COLO829 (cell line): ENCODE measurements at regions not wholly inside any gene's neighbourhood (a gene's known extent, or its start where the extent isn't known, plus 50 kb on each side); places are given as distances from the start of the nearest gene placed in this dataset.

ENCODE experiments used
- DNase-seq: peaks from one replicate; pipeline ENCODE4 v3.0.0; 2012; ENCODE audit warnings: low spot score

GRCh38 chr10:121183236-121183635 lies 332.1 kb downstream of the WDR11 start:
- DNase-seq = no peak

DNA sequence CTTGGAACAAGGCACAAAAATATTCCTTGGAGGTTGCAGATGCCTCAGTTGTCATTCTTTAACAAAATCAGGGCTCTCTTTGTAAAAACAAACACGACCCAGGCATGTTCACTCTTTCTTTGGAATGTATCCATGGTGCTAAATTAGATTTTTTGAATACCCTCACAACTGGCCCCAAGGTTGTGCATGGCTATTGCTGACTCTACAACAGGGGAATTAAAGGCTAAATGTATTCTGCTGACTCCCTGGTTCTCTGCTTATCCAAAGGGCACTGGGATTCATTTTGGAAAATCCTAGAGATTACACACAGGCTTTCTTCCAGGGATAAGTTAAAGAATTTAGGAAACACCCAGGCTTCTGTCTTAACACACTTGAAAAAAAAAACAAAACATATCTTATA lies 332.5 kb downstream of the WDR11 start:
- no peak for DNase-seq

DNA sequence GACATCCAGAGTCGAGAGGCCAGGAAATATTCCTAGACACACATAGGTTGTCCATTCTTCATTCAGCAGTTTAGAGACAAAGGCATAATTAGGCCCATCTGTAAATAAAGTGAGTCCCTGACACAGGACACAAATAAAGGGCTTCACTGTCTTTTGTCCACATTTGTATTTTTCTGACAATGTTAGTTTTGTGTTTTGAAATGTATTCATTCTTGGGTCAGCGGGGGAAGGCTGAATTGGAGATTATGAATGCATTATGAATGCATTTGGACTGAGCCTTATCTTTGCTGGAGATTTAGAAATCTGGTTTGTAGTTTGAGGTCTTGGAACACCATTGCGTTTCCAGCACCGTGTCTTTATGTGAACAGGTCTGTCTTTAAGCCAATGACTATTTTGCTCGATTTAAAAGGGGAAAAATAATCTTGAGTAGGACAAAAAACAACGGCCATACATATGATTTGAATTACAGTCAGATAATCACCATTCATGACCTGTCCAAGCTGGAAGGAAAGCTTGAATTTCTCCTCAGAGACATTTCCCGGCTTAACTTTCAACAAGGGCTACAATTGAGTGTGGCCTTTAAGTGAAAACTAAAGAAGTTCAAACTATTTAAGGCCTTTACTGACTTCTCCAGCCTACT lies 334.8 kb downstream of the WDR11 start:
- no peak for DNase-seq

- DNase-seq = no peak
These were observed 336.2 kb downstream of the WDR11 start for GRCh38 chr10:121187391-121187790.

DNA sequence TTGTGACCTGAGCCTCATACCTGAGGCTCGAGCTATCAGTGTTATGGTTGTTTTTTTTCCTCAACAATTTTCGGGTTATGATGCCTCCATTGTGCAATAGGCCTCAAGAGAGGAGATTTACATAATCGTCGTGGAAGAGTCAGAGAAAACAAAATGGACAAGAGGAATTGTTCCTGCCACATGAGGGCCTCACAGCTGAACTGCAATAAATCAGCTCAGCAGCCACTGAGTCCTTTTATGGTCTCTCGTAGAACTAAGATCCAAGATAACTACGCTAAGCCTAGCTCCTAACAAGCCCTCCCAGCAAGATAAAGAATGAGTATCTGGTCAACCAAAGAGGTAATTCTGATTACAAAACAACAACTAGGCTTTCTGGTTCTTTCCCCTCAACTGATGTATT lies 336.8 kb downstream of the WDR11 start:
- DNase-seq = no peak

DNA sequence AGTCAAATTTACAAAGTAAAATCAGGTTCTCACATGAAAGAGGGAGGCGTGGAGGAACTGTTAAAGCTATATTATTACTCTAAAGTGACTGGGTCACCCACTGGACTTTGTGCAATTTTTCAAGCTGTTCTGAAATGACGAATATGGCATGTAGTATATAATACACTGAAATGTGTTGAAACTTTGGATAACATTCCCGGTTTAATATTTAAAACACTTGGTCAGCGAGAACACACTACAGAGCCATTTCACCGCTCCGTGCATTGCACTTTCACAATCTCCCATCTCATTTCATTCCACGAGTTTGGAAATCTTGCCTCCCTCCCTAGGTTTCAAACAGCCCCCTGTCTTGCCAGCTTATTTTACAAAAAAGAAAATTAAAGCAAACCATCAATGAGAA lies 337.9 kb downstream of the WDR11 start:
- no peak for DNase-seq

DNA sequence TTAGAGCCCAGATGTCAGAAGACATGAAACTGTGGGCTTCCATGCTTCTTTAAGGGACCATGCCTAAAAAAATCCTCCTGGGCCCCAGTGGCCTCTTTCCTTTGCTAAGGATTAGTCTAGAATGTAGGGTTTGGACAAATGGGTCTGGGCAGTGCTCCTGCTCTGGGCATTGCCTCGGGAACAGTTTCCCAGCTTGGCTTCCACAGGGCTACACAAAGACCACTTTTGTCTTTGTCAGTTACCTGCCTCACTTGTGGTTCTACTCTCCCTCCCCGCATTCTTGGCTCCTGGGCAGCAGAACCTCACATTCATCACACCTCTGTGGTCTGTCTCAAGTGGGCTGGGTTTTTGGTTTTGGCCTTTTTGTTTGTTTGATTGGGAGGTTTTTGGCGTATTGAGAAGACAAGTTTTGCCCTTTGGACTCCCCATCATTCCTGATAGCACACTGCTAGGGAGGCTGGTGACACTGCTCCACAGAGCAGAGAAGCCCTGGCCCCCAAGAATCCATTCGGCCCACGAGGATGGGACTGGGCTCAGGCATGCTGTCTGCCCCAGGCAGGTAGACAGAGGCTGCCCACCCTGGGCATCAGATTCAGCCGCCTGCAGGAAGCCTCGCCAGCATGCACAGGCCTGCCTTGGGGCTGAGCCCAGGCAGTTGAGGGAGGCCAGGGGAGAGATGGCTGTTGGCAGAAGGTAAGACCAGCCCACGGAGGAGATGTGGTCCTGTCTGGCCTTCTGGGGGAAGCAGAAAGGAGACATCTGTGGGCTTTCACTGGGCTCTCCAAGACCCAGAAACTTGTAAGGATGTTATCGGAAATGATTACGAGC lies 343.7 kb downstream of the WDR11 start:
- DNase-seq = no peak

DNA sequence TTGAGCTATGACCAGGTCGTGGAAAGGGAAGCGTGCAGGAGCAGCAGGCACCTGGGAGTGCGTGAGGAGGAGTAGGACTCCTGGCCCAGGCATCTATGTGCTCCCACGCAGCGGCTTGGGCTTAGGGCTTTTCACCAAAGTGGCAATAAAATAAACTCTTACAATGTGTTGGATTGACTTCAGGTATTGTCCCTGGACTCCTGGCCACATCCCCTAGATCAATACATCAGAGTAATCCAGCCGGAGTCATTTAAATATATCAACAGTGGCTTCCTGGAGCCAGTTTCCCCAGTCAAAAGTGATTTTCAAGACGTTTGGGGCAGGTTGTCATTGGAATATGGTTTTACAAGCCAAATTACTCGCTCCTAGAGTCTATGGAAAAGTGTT lies 344.4 kb downstream of the WDR11 start:
- no peak for DNase-seq

- no peak for DNase-seq
These were observed 347.9 kb downstream of the WDR11 start for GRCh38 chr10:121199081-121199480.

DNA sequence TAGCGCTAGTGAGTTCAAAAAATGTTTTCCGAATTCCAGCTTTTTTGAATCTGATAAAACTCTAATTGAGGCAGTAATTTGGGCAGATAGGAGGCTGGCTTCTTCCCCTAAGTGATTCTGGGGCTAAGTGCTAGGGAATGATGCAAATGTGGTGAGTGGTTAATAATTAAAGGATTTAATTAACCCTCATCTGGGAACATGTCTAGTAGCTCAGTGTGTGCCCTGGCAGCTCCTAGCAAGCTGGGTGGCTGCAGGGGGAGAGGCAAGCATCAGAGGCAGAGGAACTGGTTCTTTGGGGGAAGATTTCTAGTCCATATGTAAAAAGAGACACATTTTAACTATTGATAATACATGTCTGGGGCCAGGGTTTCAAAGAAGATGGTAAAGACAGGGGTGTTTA lies 354.5 kb downstream of the WDR11 start:
- DNase-seq = no peak

DNA sequence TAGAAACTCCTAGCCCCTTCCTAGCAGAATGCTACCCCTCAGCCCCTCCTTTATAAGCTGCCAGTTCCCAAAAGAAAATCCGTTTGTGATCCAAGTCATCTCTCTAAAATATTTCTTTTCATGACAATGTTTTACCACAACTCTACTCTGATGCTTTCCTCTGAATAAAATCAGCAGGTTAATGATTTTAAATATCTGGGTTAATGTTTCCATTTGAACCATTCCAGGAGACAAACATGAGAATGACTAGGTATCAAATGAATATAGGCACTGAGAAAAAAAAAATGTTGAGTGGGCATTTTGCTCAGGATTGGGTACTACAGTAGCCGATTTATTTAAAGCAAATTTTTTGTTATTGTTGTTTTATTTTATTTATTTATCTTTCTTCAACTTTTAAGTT lies 360.3 kb downstream of the WDR11 start:
- DNase-seq = no peak

DNA sequence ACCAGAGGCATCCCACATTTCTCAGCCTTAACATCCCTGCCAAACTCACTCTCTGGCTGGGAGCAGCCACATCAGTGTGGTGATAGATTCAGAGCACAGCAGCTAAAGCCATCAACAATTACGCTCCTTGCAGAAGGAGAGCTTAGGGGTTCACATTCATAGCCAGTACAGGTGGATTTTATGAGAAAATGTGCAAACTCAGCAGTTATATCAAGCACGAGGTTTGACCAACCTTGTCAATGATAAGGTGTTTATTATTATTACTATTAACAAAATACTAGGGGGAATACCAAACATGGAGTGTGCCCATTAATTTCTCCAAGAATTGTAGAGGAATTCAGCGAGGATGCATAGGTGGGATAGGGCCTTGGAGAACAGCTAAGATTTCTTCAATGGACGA lies 362.3 kb downstream of the WDR11 start:
- DNase-seq = no peak

GRCh38 chr10:121216295-121216694 lies 365.1 kb downstream of the WDR11 start:
- no peak for DNase-seq

DNA sequence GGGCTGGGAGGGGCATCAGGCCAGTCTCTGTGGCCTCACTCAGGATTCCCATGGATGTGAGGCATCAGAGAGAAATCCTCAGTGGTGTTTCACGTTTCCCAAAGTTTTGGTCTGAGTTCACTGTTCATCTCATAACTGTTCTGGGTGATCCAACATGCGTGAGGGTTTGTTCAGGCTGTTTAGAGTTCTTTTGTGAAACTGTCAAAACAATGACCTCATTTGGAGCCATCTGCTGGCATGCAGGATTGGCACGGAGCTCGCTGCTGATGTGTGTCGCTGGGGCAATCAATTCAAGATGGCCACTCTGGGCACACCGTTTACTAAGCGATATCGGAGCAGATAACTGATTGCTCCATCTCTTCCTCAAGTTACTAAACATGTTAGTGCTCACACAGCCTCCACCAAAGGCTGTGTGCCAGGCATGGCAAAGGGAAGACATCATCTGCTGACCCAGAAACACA lies 365.6 kb downstream of the WDR11 start:
- DNase-seq = no peak

DNA sequence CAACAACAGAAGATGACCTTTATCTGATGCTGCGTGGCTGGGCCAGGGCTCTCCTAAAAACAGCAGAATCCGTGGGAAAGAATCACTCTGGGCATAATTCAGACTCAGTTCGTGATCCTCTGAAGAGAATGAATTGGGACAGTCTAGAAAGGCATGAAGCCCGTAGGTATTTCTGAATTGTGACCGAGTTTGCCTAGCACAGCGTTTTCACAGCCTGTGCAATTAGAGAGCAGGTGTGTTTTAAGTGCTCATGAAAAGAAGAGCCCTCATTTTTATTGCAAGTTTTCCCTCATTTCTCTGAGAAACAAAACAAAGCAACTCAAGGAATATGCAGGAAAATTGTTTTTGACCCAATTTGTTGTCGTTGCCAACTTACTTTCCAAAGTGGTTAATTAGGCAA lies 366.2 kb downstream of the WDR11 start:
- no peak for DNase-seq

GRCh38 chr10:121221072-121221471 lies 369.9 kb downstream of the WDR11 start:
- DNase-seq = no peak

DNA sequence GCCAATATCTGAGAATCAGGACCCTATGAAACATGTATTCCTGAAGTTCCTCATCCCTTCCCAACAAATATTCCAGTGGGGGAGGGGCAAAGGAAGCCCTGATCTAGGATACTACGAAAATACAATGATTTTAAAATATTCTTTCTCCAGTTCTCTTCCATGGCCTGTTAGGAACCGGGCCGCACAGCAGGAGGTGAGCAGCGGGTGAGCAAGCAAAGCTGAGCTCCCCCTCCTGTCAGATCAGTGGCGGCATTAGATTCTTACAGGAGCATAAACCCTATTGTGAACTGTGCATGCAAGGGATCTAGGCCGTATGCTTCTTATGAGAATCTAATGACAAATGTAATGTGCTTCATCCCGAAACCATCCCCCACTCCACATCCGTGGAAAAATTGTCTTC lies 370.8 kb downstream of the WDR11 start:
- DNase-seq = no peak

DNA sequence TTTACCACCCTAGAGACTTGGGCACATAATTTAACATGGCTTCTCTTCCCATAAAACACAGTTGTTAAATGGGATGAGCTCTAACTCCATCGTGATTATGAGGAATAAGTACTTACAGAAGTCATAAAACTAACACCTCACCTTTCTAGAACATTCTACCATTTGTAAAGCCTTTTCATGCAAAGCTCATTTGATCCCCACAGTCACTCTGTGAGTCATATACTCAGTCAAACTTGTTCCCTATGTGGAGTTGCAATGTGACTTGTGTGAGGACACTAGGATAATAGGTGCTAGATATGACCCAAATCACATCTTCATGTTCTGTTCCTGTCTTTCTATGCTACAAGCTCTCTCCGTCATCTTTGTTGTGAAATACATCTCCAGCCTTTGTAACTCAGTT lies 371.7 kb downstream of the WDR11 start:
- DNase-seq = no peak

DNA sequence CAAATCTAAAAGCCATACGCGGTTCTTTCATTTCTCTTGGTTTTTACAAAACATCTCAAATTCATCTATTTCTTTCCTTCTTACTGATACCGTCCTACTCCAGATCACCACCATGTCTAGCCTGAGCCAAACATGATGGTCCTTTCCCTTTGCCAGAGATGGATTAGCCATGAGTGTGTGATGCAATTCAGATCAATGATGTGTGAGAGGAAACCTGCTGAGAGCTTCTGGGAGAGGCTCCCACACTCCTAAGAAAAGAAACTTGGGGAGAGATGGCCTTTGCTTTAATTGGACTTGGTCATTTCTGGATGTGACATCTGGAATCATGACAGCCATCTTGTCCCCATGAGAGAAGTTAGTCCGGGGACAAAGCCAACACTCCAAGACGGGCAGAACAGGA lies 367.2 kb downstream of the FGFR2 start:
- no peak for DNase-seq

DNA sequence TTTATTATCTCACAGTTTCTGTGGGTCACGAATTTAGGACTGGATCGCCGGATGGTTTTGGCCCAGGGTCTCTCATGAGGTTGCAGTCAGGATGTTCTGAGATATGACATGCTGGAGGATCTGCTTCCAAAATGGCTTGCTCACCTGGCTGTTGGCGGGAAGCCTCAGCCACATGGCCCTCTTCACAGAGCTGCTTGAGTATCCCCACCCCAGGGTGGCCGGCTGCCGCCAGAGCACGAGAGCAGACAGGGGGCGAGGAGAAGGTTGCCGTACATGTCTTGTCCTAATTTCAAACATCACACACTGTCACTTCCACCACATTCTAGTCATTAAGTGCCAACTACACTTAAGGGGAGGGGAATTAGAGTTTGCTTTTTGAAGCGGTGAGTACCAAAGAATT lies 365.8 kb downstream of the FGFR2 start:
- no peak for DNase-seq

GRCh38 chr10:121235692-121236091 lies 362.6 kb downstream of the FGFR2 start:
- DNase-seq = no peak

DNA sequence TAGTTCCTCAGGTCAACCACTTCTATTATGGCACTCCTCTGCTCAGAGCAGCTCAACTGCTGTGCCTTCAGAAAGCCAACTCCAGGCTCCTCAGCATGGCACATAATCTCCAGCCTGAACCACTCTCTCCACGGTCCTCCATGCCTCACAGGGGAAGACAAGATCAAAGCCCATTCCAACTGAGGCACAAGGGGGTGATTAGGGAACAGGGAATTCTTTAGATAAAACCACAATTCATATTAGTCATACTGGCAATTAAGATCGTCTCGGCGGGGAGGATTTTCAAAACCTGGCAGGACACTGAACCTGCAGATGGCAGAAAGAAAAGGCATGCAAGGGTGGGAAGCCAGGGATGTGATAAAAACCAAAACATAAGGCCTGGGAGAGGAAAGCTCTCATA lies 361.6 kb downstream of the FGFR2 start:
- DNase-seq = no peak

- DNase-seq = no peak
These were observed 360.5 kb downstream of the FGFR2 start for GRCh38 chr10:121237718-121238117.

DNA sequence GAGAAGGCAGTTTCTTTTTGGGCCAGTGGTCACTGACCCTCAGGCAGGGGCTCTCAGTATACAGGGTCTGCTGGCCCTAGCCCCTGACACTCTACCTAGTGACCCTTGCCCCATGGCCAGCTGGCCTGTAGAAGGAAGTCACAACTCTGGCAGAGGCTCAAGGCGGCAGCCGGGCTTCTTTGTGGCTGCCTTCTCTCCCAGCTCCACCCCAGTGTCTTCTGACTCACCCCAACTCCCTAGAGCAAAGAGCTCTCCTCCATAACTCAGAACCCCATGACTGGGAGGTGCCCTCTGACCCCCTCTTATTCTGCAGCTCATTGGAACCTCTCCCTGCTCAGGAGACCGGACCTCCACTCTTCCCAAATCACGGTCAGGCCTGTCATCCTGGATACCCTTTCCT lies 358.2 kb downstream of the FGFR2 start:
- DNase-seq = no peak
